ENCODE measurements at regions not wholly inside any gene's neighbourhood (a gene's known extent, or its start where the extent isn't known, plus 50 kb on each side); places are given as distances from the start of the nearest gene placed in this dataset.

GRCh38 chr18:10063489-10063888, 149.7 kb downstream of the VAPA start (continued):
- no peak for TF ChIP-seq REST (IDR thresholded peaks at IDR 0.05; ENCODE audit: borderline replicate concordance)

- Histone ChIP-seq H3K27me3 (ENCODE audit: insufficient read depth, low read depth, low read length) (no peaks in the 10 kb centered on the region), H3K9me2 (ENCODE audit: insufficient read depth, low read length) (no peaks in the 10 kb centered on the region), H3K27ac (ENCODE audit: low read length) (no peak overlapping the region), H3K9ac (ENCODE audit: low read length) (no peak overlapping the region), H3K9me3 (ENCODE audit: low read length) (no peaks in the 10 kb centered on the region), H4K20me1 (ENCODE audit: insufficient read depth) (no peaks in the 10 kb centered on the region), H3K79me2 (replicated peaks; ENCODE audit: insufficient read depth, low read length) (no peaks in the 10 kb centered on the region), H3K4me3 (ENCODE audit: low read length) (no peak overlapping the region), H3F3A (ENCODE audit: insufficient read depth, low read length, poor library complexity, severe bottlenecking) (no peaks in the 10 kb centered on the region), H3K4me2 (ENCODE audit: low read length) (no peak overlapping the region), H2AFZ (ENCODE audit: low read depth, low read length) (no peak overlapping the region), H3K36me3 (ENCODE audit: insufficient read depth, low read length) (no peaks in the 10 kb centered on the region)
- TF ChIP-seq EP300 (conservative IDR thresholded peaks at IDR 0.05; ENCODE audit: poor library complexity, severe bottlenecking) (no peak), REST (IDR thresholded peaks at IDR 0.05; ENCODE audit: borderline replicate concordance) (no peak), SMC3 (conservative IDR thresholded peaks at IDR 0.05; ENCODE audit: poor library complexity) (no peak), CTCF (IDR thresholded peaks at IDR 0.05; ENCODE audit: poor library complexity, severe bottlenecking) (no peak), TAF1 (IDR thresholded peaks at IDR 0.05; ENCODE audit: low read depth) (no peak), MXI1 (conservative IDR thresholded peaks at IDR 0.05; ENCODE audit: poor library complexity, severe bottlenecking) (no peak), EZH2 (IDR thresholded peaks at IDR 0.05; ENCODE audit: borderline replicate concordance, insufficient read depth, low read length, poor library complexity, severe bottlenecking) (no peak), RAD21 (conservative IDR thresholded peaks at IDR 0.05) (no peak), POLR2AphosphoS5 (IDR thresholded peaks at IDR 0.05) (no peak)
Observed at GRCh38 chr18:10064267-10064666, 150.5 kb downstream of the VAPA start.
